HG03097 (cell line): ENCODE measurements at regions not wholly inside any gene's neighbourhood (a gene's known extent, or its start where the extent isn't known, plus 50 kb on each side); places are given as distances from the start of the nearest gene placed in this dataset.
"Not testable (repeated sequence)": the region's sequence is repeated elsewhere in the genome, so short reads cannot be mapped to it uniquely, and the experiment has no call there.

Experiments
- ATAC-seq: cut with Tn5 transposase; IDR thresholded peaks from one replicate; pipeline ENCODE4 v1.9.1; 2021; ENCODE audit not compliant: unreplicated experiment, low FRiP score

- no peak for ATAC-seq
These were observed 279.8 kb upstream of the SLC14A2 start for GRCh38 chr18:45335282-45336043.

- no peak for ATAC-seq
These were observed 278.8 kb upstream of the SLC14A2 start for GRCh38 chr18:45336448-45336847.

GRCh38 chr18:45337477-45337876 lies 277.8 kb upstream of the SLC14A2 start:
- ATAC-seq, result no peak

- ATAC-seq, result no peak
These were observed 275.3 kb upstream of the SLC14A2 start for GRCh38 chr18:45339810-45340550.

- no peak for ATAC-seq
These were observed 274.4 kb upstream of the SLC14A2 start for GRCh38 chr18:45340884-45341283.

- ATAC-seq, result no peak
These were observed 273.8 kb upstream of the SLC14A2 start for GRCh38 chr18:45341454-45341853.

- ATAC-seq, result no peak
These were observed 273.1 kb upstream of the SLC14A2 start for GRCh38 chr18:45342166-45342565.

GRCh38 chr18:45342653-45343052 lies 272.6 kb upstream of the SLC14A2 start:
- no peak for ATAC-seq

GRCh38 chr18:45343365-45343764 lies 271.9 kb upstream of the SLC14A2 start:
- no peak for ATAC-seq

GRCh38 chr18:45344680-45345079 lies 270.6 kb upstream of the SLC14A2 start:
- not testable (repeated sequence) for ATAC-seq

GRCh38 chr18:45349019-45349418 lies 266.3 kb upstream of the SLC14A2 start:
- ATAC-seq, result no peak

GRCh38 chr18:45349467-45349866 lies 265.8 kb upstream of the SLC14A2 start:
- no peak for ATAC-seq

GRCh38 chr18:45350404-45351156 lies 264.7 kb upstream of the SLC14A2 start:
- ATAC-seq, result no peak

- ATAC-seq, result no peak
These were observed 262.4 kb upstream of the SLC14A2 start for GRCh38 chr18:45352874-45353273.

- ATAC-seq, result no peak
These were observed 261.7 kb upstream of the SLC14A2 start for GRCh38 chr18:45353530-45353929.

- no peak for ATAC-seq
These were observed 259.2 kb upstream of the SLC14A2 start for GRCh38 chr18:45355944-45356520.

GRCh38 chr18:45357686-45358470 lies 257.4 kb upstream of the SLC14A2 start:
- ATAC-seq, result no peak

GRCh38 chr18:45359275-45360009 lies 255.8 kb upstream of the SLC14A2 start:
- ATAC-seq, result no peak

GRCh38 chr18:45361125-45361851 lies 254.0 kb upstream of the SLC14A2 start:
- no peak for ATAC-seq
